ENCODE measurements at regions not wholly inside any gene's neighbourhood (a gene's known extent, or its start where the extent isn't known, plus 50 kb on each side); places are given as distances from the start of the nearest gene placed in this dataset.

- WGBS (ENCODE audit: insufficient coverage, low coverage, missing lambda C conversion rate) = 0% methylated on average over 2 of the region's 2 CpGs
- H3K36me3 ChIP-seq (ENCODE audit: control insufficient read depth, insufficient read depth, low read length) = no peaks in the 10 kb centered on the region
- H3K79me2 ChIP-seq (ENCODE audit: control insufficient read depth, insufficient read depth, low read length) = no peaks in the 10 kb centered on the region
- in situ Hi-C loops (cut with MboI) (loop anchor here (5.0 kb wide), 1 partner anchor 43 kb away; no protein-coding TSS in a partner anchor), intact Hi-C loops (cut with micrococcal nuclease) (no loop called here)
- no peak overlapping the region for H2AFZ ChIP-seq (ENCODE audit: low read depth, low read length)
- H3K4me3 ChIP-seq = no peak overlapping the region
- no peaks in the 10 kb centered on the region for H3K9me1 ChIP-seq (ENCODE audit: control insufficient read depth, insufficient read depth, low read length)
- H3K4me1 ChIP-seq (replicated peaks in 1 of 2; ENCODE audit: control insufficient read depth in 2 of 2, insufficient read depth in 2 of 2, low read length in 2 of 2) = no peaks in the 10 kb centered on the region; a peak in 1 of 5 replicates
- no peak overlapping the region for H3K9ac ChIP-seq (ENCODE audit: insufficient read depth in 1 of 2, low read depth in 2 of 2, low read length in 2 of 2)
- no TSS peak for BruUV-seq (replicated peaks)
- H3K4me2 ChIP-seq (ENCODE audit: insufficient read depth, low read length) = no peak overlapping the region
- DNase-seq (ENCODE audit: extremely low read depth in 1 of 4, low spot score in 3 of 4) (no peak), FAIRE-seq (no peak), ATAC-seq (no peak)
- no peaks in the 10 kb centered on the region for H4K20me1 ChIP-seq (replicated peaks; ENCODE audit: control insufficient read depth, insufficient read depth, low read length)
- no peaks in the 10 kb centered on the region; a peak in 1 of 5 replicates for H3K27me3 ChIP-seq (ENCODE audit: control insufficient read depth in 2 of 2, insufficient read depth in 2 of 2, low read length in 2 of 2)
- no peak overlapping the region for H3K27ac ChIP-seq (ENCODE audit: extremely low read depth, low read depth, low read length)
- no peaks in the 10 kb centered on the region for H3K9me3 ChIP-seq (replicated peaks; ENCODE audit: control insufficient read depth, insufficient read depth, low read depth, low read length)
- no peak for TF ChIP-seq EP300 (IDR thresholded peaks at IDR 0.05; ENCODE audit: low read length)
- no peak for TF ChIP-seq BRF1 (IDR thresholded peaks at IDR 0.05; ENCODE audit: borderline replicate concordance, extremely low read depth, insufficient read length)
- TF ChIP-seq EGR1 (conservative IDR thresholded peaks at IDR 0.05) = no peak
- no peak for TF ChIP-seq WHSC1 (IDR thresholded peaks at IDR 0.05; ENCODE audit: low read length)
- no peak for TF ChIP-seq ZEB2 (IDR thresholded peaks at IDR 0.05)
- no peak for TF ChIP-seq FOXJ3 (CRISPR knock-in tag; IDR thresholded peaks at IDR 0.05)
- TF ChIP-seq DIDO1 (tag; IDR thresholded peaks at IDR 0.05; ENCODE audit: low read depth) = no peak
- TF ChIP-seq POLR2B (IDR thresholded peaks at IDR 0.05; ENCODE audit: low read depth, partially characterized antibody) = no peak
- TF ChIP-seq, protein P1, sequence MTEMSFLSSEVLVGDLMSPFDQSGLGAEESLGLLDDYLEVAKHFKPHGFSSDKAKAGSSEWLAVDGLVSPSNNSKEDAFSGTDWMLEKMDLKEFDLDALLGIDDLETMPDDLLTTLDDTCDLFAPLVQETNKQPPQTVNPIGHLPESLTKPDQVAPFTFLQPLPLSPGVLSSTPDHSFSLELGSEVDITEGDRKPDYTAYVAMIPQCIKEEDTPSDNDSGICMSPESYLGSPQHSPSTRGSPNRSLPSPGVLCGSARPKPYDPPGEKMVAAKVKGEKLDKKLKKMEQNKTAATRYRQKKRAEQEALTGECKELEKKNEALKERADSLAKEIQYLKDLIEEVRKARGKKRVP (CRISPR knock-in tag; IDR thresholded peaks at IDR 0.05) = no peak
- no peak for TF ChIP-seq ZNF316 (IDR thresholded peaks at IDR 0.05)
- no peak for TF ChIP-seq HDGF (IDR thresholded peaks at IDR 0.05)
- no peak for TF ChIP-seq CBX8 (IDR thresholded peaks at IDR 0.05; ENCODE audit: borderline replicate concordance, extremely low read depth, low read depth, low read length, poor library complexity, severe bottlenecking)
- CTCF ChIA-PET (ENCODE audit: low intra/inter-chr PET ratio) = no interaction called here
- POLR2A ChIA-PET = interaction anchor here (0.7 kb wide), 1 partner anchor 16 kb away, joined by 4 read pairs; no protein-coding TSS in a partner anchor
These were observed 59.7 kb upstream of the ARID2 start for GRCh38 chr12:45669792-45670191.

Data from K562 (cell line).